Stimulated activated CD4-positive, alpha-beta T cell treated with anti-CD3 and anti-CD28 coated beads, Interleukin-12 subunit alpha, Interleukin-12 subunit beta, amount 100 ng/mL, for 4 hours (primary cell): ENCODE measurements at regions not wholly inside any gene's neighbourhood (a gene's known extent, or its start where the extent isn't known, plus 50 kb on each side); places are given as distances from the start of the nearest gene placed in this dataset.
"Not testable (repeated sequence)": the region's sequence is repeated elsewhere in the genome, so short reads cannot be mapped to it uniquely, and the experiment has no call there.

Source experiments
- DNase-seq: peaks from one replicate; pipeline ENCODE4 v3.0.0-alpha.2; 2020

DNA sequence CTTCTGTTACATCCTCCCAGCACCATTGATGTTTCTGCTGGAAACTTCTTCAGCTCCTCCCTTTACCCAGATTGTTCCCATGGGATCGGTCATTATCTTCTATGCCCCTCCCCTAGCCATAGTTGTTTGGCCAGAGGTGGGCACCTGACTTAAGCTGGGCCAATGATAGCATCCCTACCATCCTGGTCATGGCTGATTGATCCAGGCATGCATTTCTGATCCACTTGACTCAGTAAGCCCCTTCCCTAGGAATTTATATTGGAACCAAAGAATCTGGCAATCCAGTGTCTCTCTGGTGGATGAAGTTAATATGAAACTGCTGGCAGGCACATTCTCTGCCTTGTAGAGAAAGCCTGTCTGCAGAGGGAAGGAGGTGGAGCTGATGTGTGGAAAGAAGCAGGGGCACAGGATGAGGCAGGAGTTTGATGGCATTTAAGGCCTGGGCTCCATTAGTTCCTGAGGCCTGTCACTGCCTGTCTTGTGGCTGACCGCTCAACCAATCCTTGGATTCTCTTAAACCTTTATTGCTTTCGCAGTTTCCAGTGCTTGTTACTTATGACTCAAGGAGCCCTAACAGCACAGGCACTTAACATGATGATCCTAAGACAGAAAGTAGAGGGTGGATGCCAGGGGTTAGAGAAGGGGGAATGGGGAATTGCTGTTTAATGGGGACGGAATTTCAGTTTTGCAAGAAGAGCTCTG lies 152.4 kb downstream of the ABCC12 start:
- no peak for DNase-seq

DNA sequence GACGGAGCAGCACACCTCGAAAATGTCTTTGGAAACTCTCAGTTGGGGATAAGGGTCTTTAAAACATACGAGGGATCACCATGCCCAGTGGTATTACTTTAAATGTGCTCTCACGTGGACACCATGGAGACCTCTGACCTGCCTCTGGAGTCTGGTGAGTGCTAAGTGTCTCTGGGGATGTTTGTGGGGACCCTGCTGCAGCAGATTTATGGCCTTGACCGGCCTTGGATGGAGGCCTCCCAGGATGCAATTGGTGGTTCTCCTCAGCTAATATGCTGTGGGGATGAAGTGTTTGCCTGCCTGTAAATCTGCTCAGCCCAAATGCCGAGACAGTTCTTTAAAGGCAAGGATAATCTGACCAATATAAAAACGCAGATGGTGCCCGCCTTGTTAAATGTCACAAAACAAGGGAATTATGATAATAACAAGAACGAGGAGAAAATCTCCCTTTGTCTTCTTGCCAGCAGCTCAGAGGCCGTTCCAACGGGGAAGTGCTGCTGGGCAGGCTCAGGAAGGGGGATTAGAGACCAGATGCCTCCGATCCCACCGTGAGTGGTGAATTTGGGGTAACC lies 154.4 kb downstream of the ABCC12 start:
- DNase-seq: no peak

DNA sequence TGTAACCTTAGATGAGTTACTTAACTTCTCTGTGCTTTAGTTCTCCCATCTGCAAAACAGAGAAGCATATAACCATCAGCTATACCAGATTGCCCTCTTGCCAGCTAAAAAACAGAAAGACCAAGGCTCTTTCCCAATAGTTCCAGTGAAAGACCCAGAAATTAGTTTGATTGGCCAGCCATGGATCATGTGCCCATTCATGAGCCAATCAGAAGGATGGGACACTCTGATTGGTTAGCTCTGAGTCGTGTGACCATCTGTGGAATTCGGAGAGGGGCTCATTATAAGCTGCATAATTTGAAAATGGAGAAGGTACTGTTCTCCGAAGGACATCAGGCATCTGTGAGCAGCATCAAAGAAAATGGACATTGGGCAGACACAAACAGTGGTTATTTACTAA lies 155.2 kb downstream of the ABCC12 start:
- no peak for DNase-seq

DNA sequence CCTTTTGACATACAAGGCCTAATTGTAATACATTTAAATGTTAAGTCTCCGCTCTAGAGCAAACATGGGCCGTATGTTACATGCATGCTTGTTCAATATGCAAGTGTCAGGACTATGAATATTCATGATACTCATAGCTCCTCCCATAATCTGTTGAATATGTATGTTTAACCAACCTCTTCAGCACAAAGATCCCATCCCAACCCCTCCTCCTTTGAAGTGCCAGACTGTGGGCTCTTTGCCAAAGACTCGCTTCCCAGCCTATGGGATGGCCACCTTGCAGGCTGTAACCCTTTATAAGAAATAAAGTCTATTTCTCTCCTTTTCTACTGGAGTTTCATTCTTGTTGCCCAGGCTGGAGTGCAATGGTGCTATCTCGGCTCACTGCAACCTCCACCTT lies 156.2 kb downstream of the ABCC12 start:
- DNase-seq: no peak

DNA sequence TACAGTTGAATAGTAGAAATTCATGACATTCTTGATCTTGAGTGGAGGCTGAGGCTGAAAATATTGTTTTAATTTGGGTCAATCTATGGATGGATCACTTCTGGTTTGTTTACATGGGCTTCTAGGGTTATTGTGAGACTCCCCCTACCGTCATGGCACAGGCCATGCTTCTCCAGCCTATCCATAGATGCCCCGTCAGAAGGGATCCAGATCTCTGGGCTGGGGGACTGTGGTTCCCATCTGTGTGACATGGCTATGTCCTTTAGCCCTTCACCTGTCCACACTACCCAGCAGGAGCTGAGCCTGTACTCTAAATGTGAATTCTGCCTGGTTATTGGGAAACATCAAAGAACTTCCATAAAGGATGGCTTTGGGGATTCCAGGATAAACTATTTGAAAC lies 160.4 kb downstream of the ABCC12 start:
- no peak for DNase-seq

DNA sequence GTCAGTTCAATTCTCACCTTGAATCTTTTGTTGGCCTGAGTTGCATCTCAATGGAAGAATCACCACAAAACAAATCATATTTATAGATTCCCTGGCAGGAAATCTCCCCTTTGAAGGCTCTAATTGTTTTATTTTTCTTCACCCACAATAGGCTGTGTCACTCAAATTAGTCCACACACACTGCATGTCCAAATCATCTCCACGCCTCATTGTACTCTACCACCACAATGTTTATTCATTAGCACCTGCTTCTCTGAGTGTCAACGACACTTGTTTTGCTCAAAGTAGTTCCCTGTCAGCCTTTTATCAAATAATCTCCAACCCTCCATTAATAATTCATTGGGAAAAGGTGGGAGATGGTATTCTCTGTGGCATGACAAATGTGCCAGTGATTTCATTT lies 164.3 kb downstream of the ABCC12 start:
- DNase-seq: no peak

DNA sequence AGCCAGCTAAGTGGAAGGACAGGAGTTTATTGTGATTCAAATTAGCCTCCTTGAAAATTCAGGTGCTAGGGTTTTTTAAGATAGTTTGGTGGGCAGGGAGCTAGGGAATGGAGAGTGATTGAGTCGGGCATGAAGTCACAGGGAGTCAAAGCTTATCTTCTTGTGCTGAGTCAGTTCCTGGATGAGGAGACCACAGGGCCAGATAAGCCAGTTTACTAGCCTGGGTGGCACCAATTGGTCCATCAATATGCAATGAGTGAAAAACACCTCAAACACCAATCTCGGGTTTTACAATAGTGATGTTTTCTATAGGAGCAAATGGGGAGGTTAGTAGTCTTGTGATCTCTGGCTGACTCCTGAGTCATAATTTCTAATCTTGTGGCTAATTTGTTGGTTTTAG lies 165.1 kb downstream of the ABCC12 start:
- no peak for DNase-seq

DNA sequence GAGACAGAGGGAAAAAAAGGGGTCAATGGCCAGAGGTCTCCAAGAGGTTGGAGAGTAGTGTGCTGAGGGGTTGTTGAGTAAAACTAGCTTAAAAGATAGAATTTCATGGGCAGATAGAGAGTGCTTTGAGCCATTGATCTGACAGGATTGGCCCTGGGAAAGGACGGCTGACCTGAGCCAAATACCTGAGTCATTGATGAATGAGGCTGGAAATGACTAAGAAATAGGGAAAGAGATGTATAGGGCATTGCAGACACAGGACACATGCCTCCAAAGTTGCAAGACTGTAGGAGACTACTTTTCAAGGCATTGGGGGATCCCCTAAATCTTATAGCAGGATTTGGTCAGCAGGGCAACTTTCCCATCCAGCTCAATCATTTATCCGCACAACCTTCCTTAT lies 168.7 kb downstream of the ABCC12 start:
- DNase-seq: no peak

DNA sequence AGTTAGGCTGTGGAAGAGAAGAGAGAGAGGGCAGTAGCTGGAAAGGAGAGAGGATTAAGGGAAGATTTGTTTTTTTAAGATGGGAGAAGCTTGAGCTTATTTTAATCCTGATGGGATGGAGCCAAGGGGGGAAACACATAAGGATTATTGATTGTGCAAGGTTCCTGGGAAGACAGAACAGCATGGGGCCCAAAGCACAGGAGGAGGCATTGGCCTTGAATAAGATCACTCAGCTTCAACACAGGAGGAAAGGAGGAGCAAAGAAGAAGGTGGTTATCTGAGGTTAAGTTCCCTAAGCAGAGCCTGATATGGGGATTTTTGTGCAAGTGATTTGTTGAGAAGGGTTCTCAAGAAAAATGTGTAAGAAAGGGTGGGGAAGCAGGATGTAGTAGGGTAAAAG lies 169.8 kb downstream of the ABCC12 start:
- DNase-seq: no peak

DNA sequence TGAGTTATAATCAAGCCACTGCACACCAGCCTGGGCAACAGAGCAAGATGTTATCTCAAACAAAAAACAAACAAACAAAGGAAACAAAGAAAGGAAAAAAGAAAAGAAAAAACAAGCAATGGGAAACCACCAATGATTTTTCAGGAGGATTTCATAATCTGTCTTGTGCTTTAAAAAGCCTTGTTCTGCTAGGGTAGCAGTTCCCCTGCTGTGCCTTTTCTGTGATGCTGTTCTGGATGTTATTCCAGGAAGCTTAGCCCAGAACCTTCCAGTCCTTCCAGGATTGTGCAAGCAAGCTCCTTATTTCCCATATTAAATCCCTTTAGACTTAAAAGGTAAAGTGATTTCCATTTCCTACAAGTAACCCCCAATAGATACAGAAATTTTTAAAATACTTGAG lies 171.1 kb downstream of the ABCC12 start:
- no peak for DNase-seq

DNA sequence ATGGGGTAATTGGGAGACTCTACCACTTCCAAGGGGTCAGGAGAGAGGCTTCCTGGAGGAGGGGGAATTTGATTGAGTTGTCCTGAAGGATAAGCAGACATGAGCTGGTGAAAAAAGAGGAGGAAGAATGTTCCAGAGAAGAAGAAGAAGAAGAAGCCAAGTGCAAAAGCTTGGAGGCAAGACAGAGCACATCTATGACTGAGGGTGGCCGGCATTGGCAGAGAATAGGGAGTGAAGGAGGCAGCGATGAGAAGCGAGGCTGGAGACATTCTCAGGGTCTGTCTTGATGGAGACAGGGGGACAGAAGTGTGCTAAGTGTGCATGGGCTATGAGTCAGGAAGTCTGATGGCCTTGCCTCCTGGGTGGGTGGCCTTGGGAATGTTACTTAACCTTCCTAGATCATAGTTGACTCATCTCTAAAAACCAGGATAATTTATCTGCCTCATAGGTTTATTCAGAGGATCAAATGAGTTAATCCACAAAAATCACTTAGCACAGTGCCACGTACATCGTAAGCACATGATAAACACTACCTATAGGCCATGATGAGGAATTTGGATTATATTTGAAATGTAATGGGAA lies 171.7 kb downstream of the ABCC12 start:
- no peak for DNase-seq

DNA sequence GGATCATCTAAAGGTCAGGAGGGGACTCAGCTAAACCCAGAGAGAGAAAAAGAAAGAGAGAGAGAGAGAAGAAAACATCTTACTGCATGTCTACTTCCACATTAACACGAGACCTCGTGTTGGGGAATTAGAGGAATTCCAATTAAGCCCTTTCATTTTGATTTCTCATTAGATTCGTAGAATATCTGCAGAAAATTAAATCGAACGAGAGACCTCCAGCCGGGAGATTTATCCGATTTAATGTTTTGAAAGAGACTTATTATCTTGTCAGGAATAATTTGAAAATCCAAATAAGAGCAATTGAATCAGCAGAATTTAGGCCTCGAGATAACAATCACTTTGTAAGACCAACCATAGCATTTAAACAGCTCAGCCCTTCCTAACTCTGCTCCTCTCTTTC lies 175.6 kb downstream of the ABCC12 start:
- no peak for DNase-seq

DNA sequence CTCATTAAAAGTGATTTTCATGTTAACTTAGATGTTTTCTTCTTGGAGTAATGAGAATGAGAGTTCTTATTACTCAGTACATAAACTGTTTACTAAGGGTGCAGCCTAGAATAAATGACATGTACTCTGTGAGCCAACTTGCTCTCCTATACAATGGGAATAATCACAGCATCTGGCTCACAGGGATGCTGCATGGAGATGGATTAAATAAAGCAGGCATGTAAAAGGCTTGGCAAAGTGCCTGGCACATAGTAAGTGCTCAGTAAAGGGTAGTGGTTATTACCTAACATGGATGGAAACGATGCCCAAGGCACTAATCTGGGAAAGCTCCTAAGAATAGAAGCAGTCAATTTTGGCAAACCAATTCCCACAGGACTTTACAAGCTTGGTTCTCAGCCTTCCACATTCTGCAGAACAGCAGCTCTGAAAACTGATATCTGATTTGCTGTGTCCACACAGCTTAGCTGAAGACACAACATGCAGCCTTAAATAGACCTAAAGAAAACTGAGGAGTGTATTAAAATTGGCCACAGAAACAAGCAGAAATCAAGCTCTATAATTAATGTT lies 176.1 kb downstream of the ABCC12 start:
- DNase-seq: no peak

DNA sequence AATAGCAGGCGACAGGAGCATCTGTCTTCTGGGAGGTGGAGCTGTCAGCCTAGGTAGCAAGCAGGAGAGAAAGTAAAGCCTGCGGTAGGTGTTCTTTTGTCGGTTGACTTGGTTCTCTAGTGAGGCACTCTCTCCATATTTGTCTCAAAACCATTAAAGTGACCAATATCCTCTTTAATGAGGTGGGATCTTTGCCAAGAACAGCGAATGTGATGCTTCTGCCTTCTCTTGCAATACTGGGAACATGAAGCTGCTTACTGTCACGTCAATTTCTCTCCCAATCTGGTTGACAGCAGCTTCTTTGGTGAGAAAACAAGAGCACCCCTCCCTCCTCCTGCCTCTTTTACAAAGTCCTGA lies 176.7 kb downstream of the ABCC12 start:
- DNase-seq: no peak

DNA sequence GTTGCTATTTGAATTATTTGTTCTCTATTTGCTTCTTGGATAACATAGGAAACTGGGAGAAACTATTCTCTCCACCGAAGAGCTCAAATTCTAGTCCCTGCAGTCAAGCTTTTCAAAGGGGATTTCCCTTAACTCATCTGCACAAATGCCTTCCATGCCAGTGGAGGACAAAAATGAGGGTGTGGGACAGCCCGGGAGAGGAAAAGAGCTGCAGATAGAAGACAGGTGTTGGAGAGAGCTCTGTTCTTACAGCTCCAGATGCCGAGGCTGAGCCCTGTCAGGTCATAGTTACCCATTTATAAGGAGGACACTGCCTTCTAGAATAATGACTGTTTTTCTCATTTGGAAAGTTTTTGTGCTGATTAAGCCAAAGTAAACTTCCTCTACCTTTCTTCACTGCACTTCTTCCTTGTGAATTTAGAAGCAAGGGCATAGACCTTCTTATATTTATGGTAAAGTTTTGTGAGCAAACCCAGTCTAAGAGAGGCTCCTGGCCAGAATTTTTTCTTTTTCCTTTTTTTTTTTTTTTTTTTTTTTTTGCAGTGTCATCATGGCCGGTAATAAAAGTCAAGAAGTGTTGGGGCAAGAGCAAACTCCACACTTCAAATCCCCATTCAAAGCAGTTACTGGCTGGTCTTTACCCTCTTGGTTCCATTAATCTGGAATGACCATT lies 177.2 kb downstream of the ABCC12 start:
- DNase-seq: no peak

DNA sequence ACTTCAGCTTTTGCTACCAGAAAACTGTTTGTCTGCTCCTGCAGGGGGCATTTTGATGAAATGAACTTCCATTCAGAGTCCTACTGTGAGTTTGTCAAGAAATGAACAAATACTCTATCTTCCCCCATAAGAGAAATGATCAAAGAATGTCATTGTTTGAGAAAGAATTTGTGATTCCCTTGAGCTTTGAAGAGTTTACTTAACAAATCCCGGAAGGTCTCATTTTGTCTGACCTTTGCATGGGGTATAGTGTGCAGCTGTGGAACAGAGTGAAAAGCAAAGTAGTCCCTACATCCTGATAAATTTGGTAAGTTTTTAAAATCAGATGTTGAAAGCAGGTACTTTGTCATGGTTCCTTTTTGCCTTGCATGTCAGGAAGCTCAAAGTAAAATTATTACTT lies 178.0 kb downstream of the ABCC12 start:
- no peak for DNase-seq

DNA sequence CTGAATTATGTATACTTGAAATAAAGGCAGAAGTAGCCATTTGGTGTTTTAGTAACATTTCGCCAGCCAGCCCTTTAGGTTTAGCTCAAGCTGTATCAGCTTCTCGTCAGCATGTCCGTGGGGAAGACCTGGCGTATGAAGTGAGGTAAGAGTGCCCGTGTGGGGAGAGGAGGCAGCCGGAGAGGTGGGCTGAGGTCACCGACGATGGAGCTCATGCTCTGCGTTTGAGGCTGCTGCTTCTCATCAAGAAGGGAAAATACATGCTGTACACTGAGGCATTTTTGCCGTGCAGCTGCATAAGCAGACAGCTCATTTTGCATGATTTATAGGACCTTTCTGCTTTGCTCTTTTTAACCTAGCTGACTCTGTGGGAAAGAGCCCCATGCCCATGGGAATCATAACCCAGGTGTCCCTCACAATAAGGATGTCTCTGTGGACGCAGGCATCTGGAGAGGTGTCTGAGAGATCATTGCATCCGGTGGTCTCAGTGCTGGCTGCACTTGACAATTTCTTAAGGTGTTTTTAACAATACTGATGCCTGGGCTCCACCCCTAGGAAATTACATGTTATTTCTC lies 179.1 kb downstream of the ABCC12 start:
- DNase-seq: no peak

DNA sequence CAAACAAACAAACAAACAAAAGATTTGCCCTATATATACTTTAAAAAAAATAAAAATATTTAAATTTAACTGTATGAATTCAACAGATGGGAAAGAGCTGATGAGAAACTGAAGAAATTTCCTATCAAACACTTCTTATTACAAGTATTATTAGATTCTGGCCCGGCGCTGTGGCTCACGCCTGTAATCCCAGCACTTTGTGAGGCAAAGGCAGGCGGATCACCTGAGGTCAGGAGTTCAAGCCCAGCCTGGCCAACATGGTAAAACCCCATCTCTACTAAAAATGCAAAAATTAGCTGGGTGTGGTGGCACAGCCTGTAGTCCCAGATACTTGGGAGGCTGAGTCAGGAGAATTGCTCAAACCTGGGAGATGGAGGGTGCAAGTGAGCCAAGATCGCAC lies 180.8 kb downstream of the ABCC12 start:
- DNase-seq: not testable (repeated sequence)

DNA sequence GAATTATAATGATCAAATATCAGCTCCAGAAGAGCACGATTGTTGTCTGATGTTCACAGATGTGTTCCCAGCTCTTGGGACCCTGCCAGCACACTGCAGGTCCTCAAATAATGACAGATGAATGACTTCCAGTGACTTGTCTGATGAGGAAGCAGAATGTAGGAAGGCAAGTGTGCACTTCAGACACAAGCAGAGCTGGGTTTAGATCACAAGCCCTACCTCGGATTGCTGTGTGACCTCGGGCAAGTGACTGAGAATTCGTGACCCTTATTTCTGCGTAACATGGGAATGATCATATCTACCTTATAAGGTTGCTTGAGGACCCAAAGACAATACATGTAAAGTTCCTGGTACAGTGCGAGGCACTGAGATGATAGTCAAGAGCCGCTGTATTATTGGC lies 182.2 kb downstream of the ABCC12 start:
- DNase-seq: no peak

DNA sequence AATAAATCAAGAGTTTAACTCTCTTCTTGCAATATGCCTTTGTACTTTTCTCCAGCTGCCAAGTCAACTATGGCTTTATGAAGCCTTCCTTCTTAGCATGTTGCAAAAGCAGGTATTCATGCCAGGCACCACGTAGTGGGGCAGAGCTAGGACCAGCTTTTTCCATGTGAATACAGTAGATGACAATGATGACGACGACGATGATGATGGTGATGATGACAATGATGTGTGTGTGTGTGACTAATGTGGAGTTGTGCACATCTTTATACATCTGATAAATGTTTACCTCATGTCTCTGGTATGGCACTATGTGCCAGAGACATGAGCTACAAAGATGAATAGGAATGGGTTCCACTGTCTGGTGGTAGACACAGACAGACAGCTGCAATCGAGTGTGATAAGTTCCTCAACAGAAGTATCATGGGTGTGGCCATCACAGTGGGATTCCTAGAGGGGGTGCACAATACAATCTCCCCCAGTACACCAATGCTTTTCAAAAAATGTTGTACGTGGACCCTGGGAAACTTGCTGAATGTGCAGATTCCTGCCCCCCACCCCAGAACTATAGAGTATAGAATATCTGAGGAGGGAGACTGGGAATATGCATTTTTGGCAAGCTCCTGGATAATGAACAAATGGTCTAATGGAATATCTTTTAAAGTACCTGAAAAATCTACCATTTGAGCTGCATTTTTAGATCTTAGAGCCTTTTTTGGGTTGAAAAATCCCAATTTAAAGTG lies 183.4 kb downstream of the ABCC12 start:
- DNase-seq: no peak

DNA sequence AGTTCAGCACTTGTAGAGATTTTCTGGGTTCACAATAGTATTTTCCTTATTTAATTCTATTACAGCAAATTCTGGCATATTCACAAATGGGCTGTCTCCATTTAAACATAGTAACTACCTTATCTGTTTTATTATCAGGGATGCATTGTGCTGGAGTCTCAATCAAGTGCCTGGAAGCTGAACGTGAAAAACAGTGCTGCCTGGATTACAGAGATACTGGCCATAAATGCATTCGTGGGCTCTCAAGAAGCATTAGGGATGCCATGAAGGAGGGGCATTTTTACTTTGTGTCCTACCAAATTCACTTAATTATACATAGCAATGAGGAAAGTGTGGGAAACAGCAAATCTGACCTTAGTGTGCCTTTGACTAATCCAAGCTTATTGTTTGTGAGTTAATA lies 184.6 kb downstream of the ABCC12 start:
- DNase-seq: no peak

DNA sequence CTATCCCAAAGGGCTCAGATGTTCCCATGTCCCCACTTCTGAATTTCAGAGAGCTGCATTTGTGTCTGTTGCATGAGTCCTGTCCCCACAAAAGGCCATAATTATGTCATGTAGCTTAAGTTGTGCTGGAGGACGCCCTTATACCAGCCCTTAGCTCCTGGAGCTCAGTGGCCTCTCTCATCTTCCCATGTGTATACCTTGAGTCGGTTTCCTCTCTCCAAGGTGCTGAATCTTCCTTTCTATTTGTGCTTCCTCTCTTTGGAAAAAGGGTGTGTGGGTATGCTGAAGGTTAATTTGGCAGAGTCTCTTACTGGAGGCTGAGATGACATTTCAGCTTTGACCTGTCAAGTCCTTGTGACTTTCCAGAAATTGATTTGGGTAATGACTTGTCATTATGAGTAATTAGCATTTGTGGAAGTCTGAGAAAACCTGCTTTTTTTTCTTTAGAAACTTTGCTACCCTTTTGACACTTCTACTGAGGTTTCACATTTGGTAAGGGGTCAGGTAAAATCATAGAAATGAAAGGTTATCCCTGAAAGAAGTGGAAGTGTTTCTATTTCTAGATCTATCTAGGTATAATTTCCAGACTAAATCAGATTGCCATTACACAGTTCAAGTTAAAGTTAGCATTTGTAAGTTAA lies 185.4 kb downstream of the ABCC12 start:
- no peak for DNase-seq
